Adrenal gland (tissue), 5 donors: ENCODE measurements at regions not wholly inside any gene's neighbourhood (a gene's known extent, or its start where the extent isn't known, plus 50 kb on each side); places are given as distances from the start of the nearest gene placed in this dataset.

ENCODE experiments used
- CTCF ChIP-seq, 6 experiments: fragments of 450-650 bp in 4 of 6; fragments of 200-600 bp in 2 of 6; sonication (generic) in 1 of 6; IDR thresholded peaks; 1 replicate in 5 of 6; 2 replicates in 1 of 6; pipeline versions ENCODE4 v1.5.1 to v1.8.0; 2016 to 2021; ENCODE audit warnings: antibody characterized with exemption in 6 of 6, mild to moderate bottlenecking in 2 of 6, moderate library complexity in 1 of 6
- POLR2A ChIP-seq, 2 donors: fragments of 450-650 bp; IDR thresholded peaks; one replicate each; pipeline ENCODE4 v1.6.1; 2017; ENCODE audit warnings: antibody characterized with exemption in 2 of 2, mild to moderate bottlenecking in 2 of 2, moderate library complexity in 1 of 2
- donor health status: DM: no; HTN: no; CAD: no.

DNA sequence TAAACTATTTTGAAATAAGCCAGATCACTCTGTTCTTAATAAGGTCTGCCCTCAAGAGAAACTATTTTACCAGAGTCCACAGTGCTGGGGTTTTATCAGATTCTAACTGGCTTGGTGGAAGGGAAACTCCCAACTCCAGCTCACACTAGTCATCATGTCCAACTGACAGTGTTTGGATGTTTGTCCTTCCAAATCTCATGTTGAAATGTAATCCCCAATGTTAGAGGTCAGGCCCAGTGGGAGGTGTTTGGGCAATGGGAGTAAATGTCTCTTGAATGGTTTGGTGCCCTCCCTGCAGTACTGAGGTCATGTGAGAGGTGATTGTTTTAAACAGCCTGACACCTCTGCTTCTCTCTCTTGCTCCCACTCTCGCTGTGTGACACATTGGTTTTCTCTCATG, 1301.0 kb upstream of the CDH8 start:
- no peak for TF ChIP-seq CTCF (IDR thresholded peaks at IDR 0.05)
- TF ChIP-seq POLR2A (IDR thresholded peaks at IDR 0.05) = no peak
